GM21737 (cell line): ENCODE measurements at regions not wholly inside any gene's neighbourhood (a gene's known extent, or its start where the extent isn't known, plus 50 kb on each side); places are given as distances from the start of the nearest gene placed in this dataset.

Source experiments
- ATAC-seq: cut with Tn5 transposase; IDR thresholded peaks from one replicate; pipeline ENCODE4 v1.9.1; 2021; ENCODE audit warnings: mild to moderate bottlenecking, moderate library complexity; ENCODE audit not compliant: unreplicated experiment

GRCh38 chr5:106739127-106739526, 931.6 kb downstream of the EFNA5 start:
- no peak for ATAC-seq

DNA sequence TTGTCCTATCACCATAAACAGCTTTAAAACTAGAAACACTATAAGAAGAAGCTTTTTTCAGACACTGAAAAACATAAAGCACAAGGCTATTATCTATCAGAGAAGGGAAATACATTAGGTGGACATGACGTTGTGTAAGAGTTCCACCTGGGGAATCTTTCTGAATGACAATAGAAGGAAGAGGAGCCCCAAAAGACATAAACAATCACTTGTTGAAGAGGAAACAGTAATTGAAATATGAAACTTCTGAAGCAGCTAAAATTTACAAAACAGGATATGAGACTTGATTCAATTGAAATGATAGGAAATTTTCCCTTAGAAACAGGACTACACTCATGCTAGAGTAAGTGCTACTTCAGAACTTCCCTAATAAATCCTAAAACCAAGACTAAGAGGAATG, 933.6 kb downstream of the EFNA5 start:
- ATAC-seq = no peak

DNA sequence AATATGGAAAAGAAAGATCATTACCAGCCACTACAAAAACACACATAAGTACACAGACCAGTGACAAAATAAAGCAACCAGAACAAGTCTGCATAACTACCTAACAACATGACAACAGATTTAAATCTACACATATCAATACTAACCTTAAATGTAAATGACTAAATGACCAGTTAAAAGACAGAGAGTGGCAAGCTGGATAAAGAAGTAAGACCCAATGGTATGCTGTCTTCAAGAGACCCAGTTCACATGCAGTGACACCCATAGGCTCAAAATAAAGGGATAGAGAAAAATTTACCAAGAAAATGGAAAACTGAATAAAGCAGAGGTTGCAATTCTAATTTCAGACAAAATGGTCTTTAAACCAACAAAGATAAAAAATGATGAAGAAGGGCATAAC, 938.1 kb downstream of the EFNA5 start:
- ATAC-seq = no peak

DNA sequence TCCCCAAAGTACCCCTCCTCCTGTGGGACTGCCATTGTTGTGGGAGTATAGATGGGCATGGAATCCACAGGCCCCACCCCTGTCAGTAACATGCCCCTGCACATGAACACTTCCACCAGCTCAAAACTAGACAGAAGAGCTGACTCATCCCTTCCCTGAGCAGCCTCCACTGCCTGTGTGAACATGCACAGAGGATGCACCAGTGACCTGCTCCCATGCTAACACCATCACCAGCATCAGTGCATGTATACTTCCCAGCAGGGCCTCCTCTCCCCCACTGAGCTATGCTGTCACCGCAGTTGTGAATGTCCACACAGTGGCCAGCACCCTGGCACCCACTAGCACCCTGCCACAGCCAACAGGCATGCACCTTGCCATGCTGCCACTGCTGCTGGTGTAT, 939.8 kb downstream of the EFNA5 start:
- no peak for ATAC-seq

- ATAC-seq = no peak
These were observed 940.2 kb downstream of the EFNA5 start for GRCh38 chr5:106730506-106730905.

- ATAC-seq = no peak
These were observed 942.5 kb downstream of the EFNA5 start for GRCh38 chr5:106728208-106728607.

- ATAC-seq = no peak
These were observed 943.7 kb downstream of the EFNA5 start for GRCh38 chr5:106727071-106727470.

DNA sequence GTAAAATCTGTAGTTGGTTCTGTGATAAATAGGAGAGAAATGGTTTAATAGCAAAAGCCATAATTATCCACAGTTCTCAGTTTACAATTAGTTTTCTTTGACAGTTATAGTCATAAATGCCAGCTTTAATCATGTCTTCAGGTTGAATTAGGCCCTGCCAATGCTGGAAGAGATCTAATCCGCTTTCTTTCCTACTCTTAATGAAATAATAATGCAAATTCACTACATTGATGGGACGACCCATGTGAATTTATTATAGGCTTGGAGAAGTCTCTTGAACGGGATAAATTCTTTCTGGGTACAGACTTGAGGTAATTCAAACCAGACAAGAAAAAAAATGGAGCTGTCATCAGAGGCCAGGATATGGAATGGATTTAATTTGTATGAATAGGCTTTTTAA, 950.4 kb downstream of the EFNA5 start:
- no peak for ATAC-seq

DNA sequence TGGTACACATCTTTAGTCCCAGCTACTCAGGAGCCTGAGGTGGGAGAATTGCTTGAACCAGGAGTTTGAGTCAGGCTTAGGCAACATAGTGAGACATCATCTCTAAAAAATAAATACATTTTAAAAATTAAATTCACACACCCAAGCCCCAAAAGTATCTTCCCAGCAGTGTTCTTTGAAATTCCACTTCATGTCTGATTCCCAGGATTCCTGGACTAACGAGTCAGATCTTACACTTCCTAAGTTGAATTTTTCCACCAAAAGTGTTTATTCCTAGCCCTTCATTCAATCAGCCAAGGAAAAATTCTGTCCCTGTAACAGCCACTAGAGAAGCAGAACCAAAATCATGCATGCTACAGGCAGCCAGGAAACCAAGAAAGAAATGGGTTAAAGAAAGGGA, 970.9 kb downstream of the EFNA5 start:
- no peak for ATAC-seq

DNA sequence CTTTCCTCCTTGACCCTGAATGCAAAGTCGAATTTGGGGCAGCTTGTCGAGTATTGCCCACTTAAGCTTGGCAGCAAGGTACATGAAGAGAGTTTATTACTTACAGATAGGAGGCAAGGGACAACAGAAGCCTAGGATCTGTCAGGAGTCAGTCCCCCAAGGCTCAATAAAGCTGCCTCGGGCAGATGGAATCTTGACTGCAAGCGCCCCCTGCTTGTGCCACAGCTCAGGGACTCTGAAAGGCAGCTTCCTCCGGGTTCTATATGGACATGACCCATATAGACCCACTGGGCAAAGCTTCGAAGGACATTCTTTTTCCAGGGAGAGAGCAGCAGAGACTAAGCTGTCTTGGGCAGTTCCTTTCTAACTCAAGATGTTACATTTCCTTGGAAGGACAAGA, 971.5 kb downstream of the EFNA5 start:
- ATAC-seq = no peak

DNA sequence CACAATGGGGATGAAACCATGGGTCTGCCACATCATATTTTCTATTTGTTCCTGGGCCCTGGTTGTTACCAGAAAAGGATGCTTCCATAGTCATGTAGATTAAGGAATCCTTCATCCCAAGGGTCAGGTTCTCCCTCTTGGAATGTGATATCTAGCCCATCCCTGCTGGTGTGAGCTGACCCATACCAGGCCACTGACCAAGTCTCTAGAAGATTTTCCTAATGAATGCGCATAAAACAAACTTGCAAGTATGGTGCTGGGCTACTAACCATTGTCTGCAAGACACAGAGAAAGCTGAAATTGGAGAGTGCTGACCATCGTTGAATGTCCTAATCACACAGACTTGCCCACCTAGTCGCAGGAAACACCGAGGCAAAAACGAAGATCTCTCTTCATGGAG, 972.6 kb downstream of the EFNA5 start:
- ATAC-seq = no peak

DNA sequence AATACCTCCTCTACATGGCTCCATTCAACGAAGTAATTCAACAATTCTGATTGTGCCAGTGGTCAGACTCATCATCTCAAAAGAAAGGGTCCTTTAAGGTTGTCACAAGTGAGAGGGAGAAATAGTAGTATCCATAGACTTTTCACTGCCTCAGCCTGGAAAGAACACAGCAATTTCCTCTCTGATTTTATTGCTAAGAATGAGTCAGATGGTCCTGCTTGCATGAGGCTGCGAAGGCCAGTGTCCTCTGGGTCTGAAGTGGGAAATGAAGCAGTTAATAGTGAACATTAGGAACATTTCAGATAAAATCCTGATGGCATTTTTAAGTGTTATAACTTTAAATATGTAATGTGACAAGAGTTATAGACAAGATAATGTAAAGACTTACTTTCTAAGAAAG, 979.0 kb downstream of the EFNA5 start:
- ATAC-seq = no peak

GRCh38 chr5:106690585-106690984, 980.2 kb downstream of the EFNA5 start:
- ATAC-seq = no peak

GRCh38 chr5:106680330-106680729, 990.4 kb downstream of the EFNA5 start:
- ATAC-seq = no peak

DNA sequence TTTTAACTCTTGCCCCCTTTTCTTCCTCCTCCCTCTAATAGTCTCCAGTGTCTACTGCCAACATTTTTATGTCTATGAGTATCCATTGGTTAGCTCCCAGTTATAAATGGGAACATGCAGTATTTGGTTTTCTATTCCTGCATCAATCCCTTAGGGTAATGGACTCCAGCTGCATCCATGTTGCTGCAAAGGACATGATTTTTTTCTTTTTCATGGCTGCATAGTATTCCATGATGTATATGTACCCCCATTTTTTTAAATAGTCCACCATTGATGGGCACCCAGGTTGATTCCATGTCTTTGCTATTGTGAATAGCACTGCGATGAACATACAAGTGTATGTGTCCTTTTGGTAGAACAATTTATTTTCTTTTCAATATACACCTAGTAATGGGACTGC, 993.7 kb downstream of the EFNA5 start:
- no peak for ATAC-seq

GRCh38 chr5:106675687-106676086, 995.0 kb downstream of the EFNA5 start:
- ATAC-seq = no peak

- ATAC-seq = no peak
These were observed 996.8 kb downstream of the EFNA5 start for GRCh38 chr5:106673941-106674340.

- no peak for ATAC-seq
These were observed 1008.9 kb downstream of the EFNA5 start for GRCh38 chr5:106661866-106662265.

DNA sequence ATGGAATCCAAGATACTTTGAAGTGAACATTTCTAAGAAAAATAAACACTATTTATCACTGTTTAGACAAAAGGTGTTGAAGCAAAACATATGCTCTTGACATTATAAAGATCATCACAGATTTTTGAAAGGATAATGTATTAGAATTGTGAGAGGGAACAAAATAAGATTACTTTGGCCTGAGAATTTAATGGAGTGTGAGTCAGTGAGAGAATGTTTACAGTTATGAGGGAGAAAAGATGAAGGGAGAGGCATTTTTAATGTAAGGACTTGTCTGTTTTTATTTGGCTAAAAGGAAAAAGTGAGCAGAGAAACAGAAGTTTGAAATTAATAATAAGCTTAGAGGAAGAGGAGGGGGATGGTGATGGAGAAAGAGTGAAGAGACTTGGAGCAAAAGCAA, 1010.1 kb downstream of the EFNA5 start:
- no peak for ATAC-seq

DNA sequence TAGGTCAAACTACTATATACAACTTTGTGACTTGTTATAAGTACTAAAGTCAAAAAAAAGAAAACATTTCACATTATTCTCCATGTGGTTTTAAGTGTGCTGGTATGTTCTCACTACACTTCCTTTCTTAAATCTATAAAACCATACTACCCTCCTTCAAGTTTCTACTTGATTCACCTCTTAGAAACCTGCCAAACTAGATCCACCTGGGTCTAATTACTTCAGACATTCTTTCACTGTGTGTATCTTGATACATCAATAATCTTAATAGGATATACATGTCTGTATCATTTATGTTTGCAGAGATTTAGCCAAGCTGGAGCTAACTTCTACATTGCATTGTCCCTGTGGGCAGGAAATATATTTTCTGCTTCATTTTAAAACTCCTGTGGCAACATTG, 1012.6 kb downstream of the EFNA5 start:
- ATAC-seq = no peak

DNA sequence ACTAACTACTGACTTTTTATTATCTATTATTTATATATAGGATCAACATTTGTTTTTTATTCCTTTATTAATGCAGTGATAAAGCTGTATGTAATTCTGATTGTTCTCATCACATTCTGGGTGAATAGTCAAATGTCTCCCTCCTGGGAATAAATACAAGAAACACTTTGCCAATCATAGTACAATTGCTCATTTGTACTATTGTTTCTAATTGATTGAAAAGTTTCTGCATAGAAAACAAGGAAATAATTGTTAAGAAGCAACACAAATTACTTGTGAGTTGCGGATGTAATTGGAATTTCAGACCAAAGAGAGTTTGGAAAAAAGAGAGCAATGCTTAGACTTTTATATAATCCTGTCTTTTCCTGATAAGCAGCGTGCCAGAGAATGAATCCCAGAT, 1013.9 kb downstream of the EFNA5 start:
- ATAC-seq = no peak

DNA sequence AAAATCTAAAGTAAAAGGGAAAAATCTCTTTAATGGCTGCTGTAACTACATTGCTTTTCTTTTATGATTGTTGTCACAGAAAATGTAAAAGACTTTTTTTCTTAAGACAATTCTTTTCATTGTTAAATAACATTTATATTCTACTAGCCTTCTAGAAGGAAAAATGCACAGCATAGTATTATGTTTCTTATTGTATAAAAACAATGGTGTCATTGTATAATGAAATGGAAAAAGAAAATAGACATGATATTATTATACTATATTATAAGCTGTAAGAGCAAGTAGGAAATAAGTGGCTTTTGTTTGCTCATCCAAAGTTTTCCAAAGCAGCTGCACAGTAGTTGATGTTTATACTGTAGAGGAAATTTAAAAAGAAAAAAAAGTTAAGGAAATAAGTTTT, 1021.7 kb downstream of the EFNA5 start:
- no peak for ATAC-seq

GRCh38 chr5:106648401-106648800, 1022.3 kb downstream of the EFNA5 start:
- no peak for ATAC-seq

- no peak for ATAC-seq
These were observed 1024.6 kb downstream of the EFNA5 start for GRCh38 chr5:106646106-106646505.
